GM21526 (cell line): ENCODE measurements at regions not wholly inside any gene's neighbourhood (a gene's known extent, or its start where the extent isn't known, plus 50 kb on each side); places are given as distances from the start of the nearest gene placed in this dataset.

ENCODE experiments used
- ATAC-seq: cut with Tn5 transposase; IDR thresholded peaks from one replicate; pipeline ENCODE4 v1.9.1; 2021; ENCODE audit warnings: moderate library complexity; ENCODE audit not compliant: unreplicated experiment, low FRiP score

GRCh38 chr14:98994561-98994960 lies 277.4 kb downstream of the BCL11B start:
- no peak for ATAC-seq

- ATAC-seq = no peak
These were observed 274.3 kb downstream of the BCL11B start for GRCh38 chr14:98997526-98998205.

- ATAC-seq = no peak
These were observed 272.7 kb downstream of the BCL11B start for GRCh38 chr14:98999345-98999744.

- ATAC-seq = no peak
These were observed 272.1 kb downstream of the BCL11B start for GRCh38 chr14:98999901-99000300.

- no peak for ATAC-seq
These were observed 270.8 kb downstream of the BCL11B start for GRCh38 chr14:99001241-99001640.

- ATAC-seq = no peak
These were observed 268.4 kb downstream of the BCL11B start for GRCh38 chr14:99003646-99004045.

- ATAC-seq = no peak
These were observed 267.9 kb downstream of the BCL11B start for GRCh38 chr14:99004112-99004511.

- ATAC-seq = no peak
These were observed 265.7 kb downstream of the BCL11B start for GRCh38 chr14:99006276-99006675.

GRCh38 chr14:99007795-99008194 lies 264.2 kb downstream of the BCL11B start:
- no peak for ATAC-seq

GRCh38 chr14:99009871-99010270 lies 262.1 kb downstream of the BCL11B start:
- no peak for ATAC-seq

- ATAC-seq = no peak
These were observed 260.6 kb downstream of the BCL11B start for GRCh38 chr14:99011385-99011784.

- ATAC-seq = no peak
These were observed 259.3 kb downstream of the BCL11B start for GRCh38 chr14:99012703-99013102.

- ATAC-seq = no peak
These were observed 256.2 kb downstream of the BCL11B start for GRCh38 chr14:99015833-99016232.

GRCh38 chr14:99023371-99023770 lies 248.6 kb downstream of the BCL11B start:
- no peak for ATAC-seq

GRCh38 chr14:99024926-99025325 lies 247.1 kb downstream of the BCL11B start:
- ATAC-seq = no peak

- no peak for ATAC-seq
These were observed 246.6 kb downstream of the BCL11B start for GRCh38 chr14:99025418-99025817.

GRCh38 chr14:99026471-99026870 lies 245.5 kb downstream of the BCL11B start:
- ATAC-seq = no peak

- ATAC-seq = no peak
These were observed 244.0 kb downstream of the BCL11B start for GRCh38 chr14:99028041-99028440.

- ATAC-seq = no peak
These were observed 243.5 kb downstream of the BCL11B start for GRCh38 chr14:99028521-99028920.

- no peak for ATAC-seq
These were observed 242.7 kb downstream of the BCL11B start for GRCh38 chr14:99029145-99029915.

GRCh38 chr14:99029916-99030305 lies 242.1 kb downstream of the BCL11B start:
- no peak for ATAC-seq

- ATAC-seq = no peak
These were observed 241.5 kb downstream of the BCL11B start for GRCh38 chr14:99030454-99030853.
